Uterus (tissue), 2 donors: ENCODE measurements at regions not wholly inside any gene's neighbourhood (a gene's known extent, or its start where the extent isn't known, plus 50 kb on each side); places are given as distances from the start of the nearest gene placed in this dataset.
"Not testable (repeated sequence)": the region's sequence is repeated elsewhere in the genome, so short reads cannot be mapped to it uniquely, and the experiment has no call there.

Source experiments
- CTCF ChIP-seq, 4 experiments: fragments of 200-600 bp in 2 of 4; fragments of 450-650 bp in 2 of 4; sonication (generic) in 2 of 4; IDR thresholded peaks; one replicate each; pipeline ENCODE4 v1.5.1; 2016 to 2019; ENCODE audit warnings: antibody characterized with exemption in 4 of 4, mild to moderate bottlenecking in 2 of 4, moderate library complexity in 1 of 4
- POLR2A ChIP-seq, 2 donors: fragments of 450-650 bp; IDR thresholded peaks; one replicate each; pipeline ENCODE4 v1.6.1; 2016; ENCODE audit warnings: antibody characterized with exemption in 2 of 2, mild to moderate bottlenecking in 1 of 2, moderate library complexity in 1 of 2

- not testable (repeated sequence) for TF ChIP-seq CTCF, POLR2A (IDR thresholded peaks at IDR 0.05)
These were observed 699.1 kb upstream of the TPTE start for GRCh38 chr21:9822093-9822820.
